ENCODE measurements at regions not wholly inside any gene's neighbourhood (a gene's known extent, or its start where the extent isn't known, plus 50 kb on each side); places are given as distances from the start of the nearest gene placed in this dataset.

DNA sequence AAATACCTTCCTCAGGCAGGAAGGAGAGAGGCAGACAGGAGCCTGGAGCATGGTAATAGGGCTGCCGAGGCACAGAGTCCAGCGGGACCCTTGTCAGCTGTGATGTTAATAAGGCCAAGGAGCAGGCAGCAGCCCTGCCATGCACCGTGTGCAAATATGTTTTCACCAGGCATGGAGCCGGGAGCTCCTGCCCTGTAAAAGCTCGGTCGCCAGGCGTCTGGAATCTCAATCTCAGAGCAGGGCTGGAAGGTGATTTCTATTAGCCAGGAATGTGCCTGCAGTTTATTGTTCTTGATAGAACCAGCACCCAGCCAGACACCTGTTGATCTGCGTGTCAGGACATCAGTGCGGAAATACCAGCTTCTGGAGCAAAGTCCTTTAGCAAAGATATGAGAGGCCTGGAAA lies 469.8 kb downstream of the GLRX3 start:
- Histone ChIP-seq H2AK5ac (ENCODE audit: low read depth, low read length) (no peak overlapping the region), H3K9me1 (ENCODE audit: insufficient read depth, low read length) (no peaks in the 10 kb centered on the region), H2BK20ac (ENCODE audit: low read depth, low read length) (no peak overlapping the region), H3K79me1 (ENCODE audit: low read depth in 1 of 2, low read length in 2 of 2) (no peaks in the 10 kb centered on the region), H3K14ac (replicated peaks; ENCODE audit: low read depth, low read length) (no peak overlapping the region), H2AFZ (replicated peaks; ENCODE audit: low read length, poor library complexity) (no peak overlapping the region), H4K91ac (ENCODE audit: insufficient read depth, low read depth, low read length) (no peak overlapping the region), H3K9ac (ENCODE audit: low read depth, low read length) (no peak overlapping the region), H2AK9ac (replicated peaks; ENCODE audit: low read depth, low read length, poor library complexity) (no peak overlapping the region), H4K8ac (ENCODE audit: low read depth in 2 of 2, low read length in 2 of 2) (no peak overlapping the region), H3K4ac (ENCODE audit: low read depth, low read length) (no peak overlapping the region), H3K27ac (ENCODE audit: insufficient read depth, low read length) (no peak overlapping the region), H2BK5ac (ENCODE audit: low read depth, low read length, poor library complexity, severe bottlenecking) (no peak overlapping the region), H3K36me3 (ENCODE audit: control insufficient read depth, insufficient read depth, low read length) (no peaks in the 10 kb centered on the region), H2BK120ac (ENCODE audit: low read depth, low read length) (no peak overlapping the region), H4K20me1 (ENCODE audit: insufficient read depth, low read length) (no peaks in the 10 kb centered on the region), H3K56ac (ENCODE audit: extremely low read depth, insufficient read depth, low read length) (no peak overlapping the region), H2BK15ac (ENCODE audit: low read depth, low read length) (no peak overlapping the region), H4K5ac (ENCODE audit: low read depth, low read length) (no peak overlapping the region), H3K4me3 (ENCODE audit: insufficient read depth, low read depth, low read length) (no peak overlapping the region), H3K4me2 (ENCODE audit: low read depth, low read length) (no peak overlapping the region), H3K23ac (ENCODE audit: low read depth, low read length) (no peak overlapping the region), H3K18ac (ENCODE audit: low read depth, low read length) (no peak overlapping the region), H3K9me3 (ENCODE audit: control insufficient read depth, insufficient read depth, low read length) (peaks cover 40% of the 10 kb centered on the region), H3K4me1 (ENCODE audit: control insufficient read depth, insufficient read depth, low read length) (no peaks in the 10 kb centered on the region), H3K27me3 (ENCODE audit: control insufficient read depth, insufficient read depth, low read length) (no peaks in the 10 kb centered on the region)
- in situ Hi-C loops (cut with MboI; ENCODE audit: low sequenced_read_pairs): no loop called here
- WGBS, 2 experiments (ENCODE audit: extremely low coverage in 2 of 2, insufficient read length in 1 of 2): 43% methylated on average over 3 of the region's 9 CpGs; no CpG with 5 or more reads in 1 of the 2 experiments
- BruUV-seq (replicated peaks): no TSS peak
- POLR2A ChIA-PET (ENCODE audit: unreplicated experiment): no interaction called here
- dilution Hi-C loops (cut with HindIII; ENCODE audit: low sequenced_read_pairs, unreplicated experiment): no loop called here
- DNase-seq (no peak), ATAC-seq (ENCODE audit: low read depth) (no peak)
- intact Hi-C loops (cut with micrococcal nuclease): no loop called here
- CTCF ChIA-PET: no interaction called here
- no peak for TF ChIP-seq RFX5 (IDR thresholded peaks at IDR 0.05; ENCODE audit: low read depth, low read length)
- TF ChIP-seq MAZ (IDR thresholded peaks at IDR 0.05; ENCODE audit: borderline replicate concordance, low read depth, low read length): no peak
- no peak for TF ChIP-seq POLR2A (IDR thresholded peaks at IDR 0.05; ENCODE audit: low read depth, low read length)
- TF ChIP-seq RCOR1 (IDR thresholded peaks at IDR 0.05; ENCODE audit: insufficient replicate concordance, low read length): no peak
- TF ChIP-seq MXI1 (IDR thresholded peaks at IDR 0.05; ENCODE audit: borderline replicate concordance, low read depth, low read length): no peak
